Heart left ventricle (tissue), 13 donors: ENCODE measurements at regions not wholly inside any gene's neighbourhood (a gene's known extent, or its start where the extent isn't known, plus 50 kb on each side); places are given as distances from the start of the nearest gene placed in this dataset.

Experiments
- CTCF ChIP-seq, 12 donors: fragments of 200-600 bp; sonication (generic) in 4 of 12; IDR thresholded peaks; one replicate each; pipeline versions ENCODE4 v1.5.0 to v1.8.0; 2018 to 2022; ENCODE audit warnings: antibody characterized with exemption in 12 of 12, mild to moderate bottlenecking in 5 of 12
- POLR2A ChIP-seq, 2 donors: fragments of 450-650 bp; IDR thresholded peaks; one replicate each; pipeline ENCODE4 v1.6.1; 2017; ENCODE audit warnings: antibody characterized with exemption in 2 of 2, mild to moderate bottlenecking in 2 of 2, moderate library complexity in 2 of 2
- donor health status: ischemic (EF 13 %, LVEDD 7.1; RV severe dilation, severe dysfunction).
- donor health status: DM: no; HTN: yes; CAD: no.
- donor health status: DM: no; HTN: no; CAD: no.
- donor health status: ischemic (EF 25% LVEDD 6.9; RV normal size, moderate dysfunction).
- donor health status: ischemic (EF 25% LVEDD 5.7; RV mildly dilated, moderate dysfunction).
- donor health status: ischemic (EF 35%, LVEDD 5.7; RV mildly dilated, moderate dysfunction).
- donor health status: nonischemic (EF 11% LVEDD 7.7; RV severe dilation, severe dysfunction).
- donor health status: DM: yes; HTN: yes; CAD: no.
- donor health status: PGD.
- donor health status: ischemic (EF 29% LVEDD 5.4; RV normal size, mild dysfunction).
- donor health status: nonischemic (EF 23%, LVEDD 6.1; RV moderate dilation, normal function).

GRCh38 chr13:38542601-38543000 is 144.3 kb upstream of the FREM2 start:
- TF ChIP-seq POLR2A (IDR thresholded peaks at IDR 0.05) (no peak), CTCF (IDR thresholded peaks at IDR 0.05) (no peak)
